ENCODE measurements at regions not wholly inside any gene's neighbourhood (a gene's known extent, or its start where the extent isn't known, plus 50 kb on each side); places are given as distances from the start of the nearest gene placed in this dataset.

DNA sequence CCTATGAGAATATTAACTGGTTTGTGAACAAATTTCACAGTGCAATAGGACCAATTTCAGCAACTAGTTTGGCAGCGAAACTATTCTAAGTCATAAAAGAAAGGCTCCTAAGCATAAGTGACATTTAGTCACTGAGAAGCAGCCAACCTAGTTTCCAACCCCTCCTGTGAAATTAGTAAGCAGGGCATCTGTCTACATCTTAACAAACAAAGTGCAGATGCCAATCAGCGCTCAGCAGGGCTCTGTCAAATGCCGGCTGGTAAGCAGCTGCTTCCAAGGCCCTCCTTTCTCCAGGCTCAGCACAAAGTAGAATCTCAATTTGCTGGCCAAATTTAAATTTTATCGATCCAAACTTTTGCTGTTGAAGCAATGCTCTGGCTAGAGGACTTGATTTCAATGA lies 124.7 kb downstream of the ICOS start:
- no peak overlapping the region for H3K4me3 Mint-ChIP-seq
- H3K27me3 Mint-ChIP-seq, result peaks cover 4% of the 10 kb centered on the region
- H3K36me3 Mint-ChIP-seq, result no peaks in the 10 kb centered on the region
- no peaks in the 10 kb centered on the region for H3K9me3 Mint-ChIP-seq
- ATAC-seq (ENCODE audit: low read depth), result no peak
- no peak for DNase-seq (ENCODE audit: low spot score in 2 of 2)
- H3K4me1 Mint-ChIP-seq, result no peaks in the 10 kb centered on the region
- H3K27ac Mint-ChIP-seq, result no peak overlapping the region

- DNase-seq (ENCODE audit: low spot score in 2 of 2) (no peak), ATAC-seq (ENCODE audit: low read depth) (no peak)
- no peaks in the 10 kb centered on the region for H3K36me3 Mint-ChIP-seq
- H3K4me3 Mint-ChIP-seq, result no peak overlapping the region
- H3K27me3 Mint-ChIP-seq, result peaks cover 4% of the 10 kb centered on the region
- no peak overlapping the region for H3K27ac Mint-ChIP-seq
- H3K9me3 Mint-ChIP-seq, result no peaks in the 10 kb centered on the region
- H3K4me1 Mint-ChIP-seq, result no peaks in the 10 kb centered on the region
Observed at GRCh38 chr2:204064119-204064518, 127.6 kb downstream of the ICOS start.

DNA sequence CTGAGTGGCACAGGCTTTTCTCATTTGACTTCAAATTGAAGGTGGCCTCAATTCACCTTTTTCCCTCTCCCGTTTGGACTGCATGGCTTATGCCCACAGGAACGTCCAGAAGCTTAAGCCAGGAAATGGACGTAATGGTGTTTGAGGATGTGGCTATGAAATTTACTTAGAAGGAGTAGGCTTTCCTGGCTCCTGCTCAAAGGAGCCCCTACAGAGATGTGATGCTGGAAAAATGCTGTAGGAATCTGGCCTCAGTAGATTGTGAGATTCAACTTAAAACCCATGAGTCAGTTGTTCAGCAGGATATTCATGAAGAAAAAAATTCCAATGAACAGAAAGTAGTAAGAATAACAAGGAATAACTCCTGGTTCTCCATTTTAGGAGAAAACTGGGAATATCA lies 129.0 kb downstream of the ICOS start:
- ATAC-seq (ENCODE audit: low read depth), result no peak
- no peaks in the 10 kb centered on the region for H3K36me3 Mint-ChIP-seq
- no peaks in the 10 kb centered on the region for H3K9me3 Mint-ChIP-seq
- no peaks in the 10 kb centered on the region for H3K4me1 Mint-ChIP-seq
- DNase-seq (ENCODE audit: low spot score in 2 of 2), result no peak
- H3K27ac Mint-ChIP-seq, result no peak overlapping the region
- H3K4me3 Mint-ChIP-seq, result no peak overlapping the region
- peaks cover 4% of the 10 kb centered on the region for H3K27me3 Mint-ChIP-seq

- DNase-seq (ENCODE audit: low spot score in 2 of 2) (no peak), ATAC-seq (ENCODE audit: low read depth) (no peak)
- H3K9me3 Mint-ChIP-seq, result no peaks in the 10 kb centered on the region
- H3K27me3 Mint-ChIP-seq, result peaks cover 2% of the 10 kb centered on the region
- no peak overlapping the region for H3K4me3 Mint-ChIP-seq
- no peaks in the 10 kb centered on the region for H3K4me1 Mint-ChIP-seq
- no peaks in the 10 kb centered on the region for H3K36me3 Mint-ChIP-seq
- no peak overlapping the region for H3K27ac Mint-ChIP-seq
Observed at GRCh38 chr2:204066051-204066450, 129.5 kb downstream of the ICOS start.

- Mint-ChIP-seq H3K4me1 (no peaks in the 10 kb centered on the region), H3K36me3 (no peaks in the 10 kb centered on the region), H3K9me3 (peaks cover 2% of the 10 kb centered on the region), H3K27me3 (peaks cover 6% of the 10 kb centered on the region), H3K27ac (no peak overlapping the region), H3K4me3 (no peak overlapping the region)
- no peak for DNase-seq (ENCODE audit: low spot score in 2 of 2)
- no peak for ATAC-seq (ENCODE audit: low read depth)
Observed at GRCh38 chr2:204069804-204070203, 133.2 kb downstream of the ICOS start.

- Mint-ChIP-seq H3K4me3 (no peak overlapping the region), H3K27ac (no peak overlapping the region), H3K9me3 (peaks cover 4% of the 10 kb centered on the region), H3K4me1 (no peaks in the 10 kb centered on the region), H3K36me3 (no peaks in the 10 kb centered on the region), H3K27me3 (peaks cover 6% of the 10 kb centered on the region)
- ATAC-seq (ENCODE audit: low read depth) (no peak), DNase-seq (ENCODE audit: low spot score in 2 of 2) (no peak)
Observed at GRCh38 chr2:204072443-204073324, 136.1 kb downstream of the ICOS start.

DNA sequence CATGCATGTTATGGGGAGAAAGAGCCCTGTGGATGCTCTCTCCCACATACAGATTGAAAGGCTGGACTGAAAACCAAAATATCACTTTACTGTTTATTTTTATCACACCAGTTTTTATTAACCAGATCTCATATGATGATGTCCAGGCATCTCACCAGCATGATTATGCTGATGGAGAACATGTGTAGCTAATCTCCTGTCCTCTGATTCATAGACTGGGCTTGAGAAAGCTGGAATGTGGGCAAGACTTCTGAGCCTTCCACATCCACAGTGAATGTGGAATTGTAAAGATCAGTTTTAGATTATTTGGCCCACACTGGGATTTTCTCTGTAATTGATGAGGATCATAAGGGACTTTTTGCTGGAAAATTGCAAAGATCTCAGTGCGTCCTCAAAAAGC lies 137.9 kb downstream of the ICOS start:
- Mint-ChIP-seq H3K27me3 (peaks cover 6% of the 10 kb centered on the region), H3K4me1 (no peaks in the 10 kb centered on the region), H3K4me3 (no peak overlapping the region), H3K9me3 (peaks cover 6% of the 10 kb centered on the region), H3K27ac (no peak overlapping the region), H3K36me3 (no peaks in the 10 kb centered on the region)
- no peak for ATAC-seq (ENCODE audit: low read depth)
- no peak for DNase-seq (ENCODE audit: low spot score in 2 of 2)

- H3K4me3 Mint-ChIP-seq, result no peak overlapping the region
- no peaks in the 10 kb centered on the region for H3K4me1 Mint-ChIP-seq
- ATAC-seq (ENCODE audit: low read depth) (no peak), DNase-seq (ENCODE audit: low spot score in 2 of 2) (no peak)
- no peak overlapping the region for H3K27ac Mint-ChIP-seq
- H3K36me3 Mint-ChIP-seq, result no peaks in the 10 kb centered on the region
- H3K9me3 Mint-ChIP-seq, result peaks cover 4% of the 10 kb centered on the region
- peaks cover 5% of the 10 kb centered on the region for H3K27me3 Mint-ChIP-seq
Observed at GRCh38 chr2:204078003-204078698, 141.6 kb downstream of the ICOS start.

DNA sequence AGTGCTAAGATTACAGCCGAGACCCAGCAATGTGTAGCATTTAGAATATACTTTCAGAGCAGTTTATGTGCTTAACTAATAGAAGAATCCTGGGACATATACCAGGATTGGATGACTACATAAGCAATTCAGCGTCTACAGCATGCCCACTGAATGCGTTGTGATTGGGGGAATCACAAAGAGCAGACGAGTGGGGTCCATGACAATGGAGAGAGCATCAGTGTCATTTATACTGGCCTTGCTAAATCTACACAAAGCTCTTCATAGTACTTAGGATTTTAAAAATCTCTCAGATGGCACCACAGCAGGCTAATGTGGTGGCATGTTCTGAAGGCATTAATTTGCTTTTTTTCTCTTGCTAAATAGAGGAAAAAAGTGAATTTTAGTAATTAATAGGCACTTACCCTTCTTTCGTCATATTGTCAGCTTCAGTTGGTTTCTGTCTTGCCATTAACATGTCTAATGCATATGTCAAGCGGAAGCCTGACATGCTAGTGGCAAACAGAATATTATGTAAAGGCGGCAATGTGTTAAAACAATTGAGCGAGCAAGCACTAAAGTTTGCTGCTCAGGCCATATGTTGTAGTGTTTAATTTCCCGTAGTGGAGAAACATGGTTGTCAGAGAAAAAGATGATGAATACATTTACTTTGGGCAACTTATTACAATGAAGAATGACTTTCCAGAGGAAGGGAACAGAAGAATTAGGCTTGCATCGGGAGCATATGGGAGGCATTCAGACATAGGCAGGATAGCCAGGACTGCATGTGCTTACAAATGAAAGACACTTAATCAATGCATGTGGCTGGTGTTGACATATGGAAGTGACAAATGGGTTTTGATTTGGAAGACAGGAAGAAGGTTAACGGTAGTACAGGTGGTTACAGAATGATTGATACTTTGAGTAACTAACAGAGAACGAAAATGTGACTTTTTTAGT lies 145.2 kb downstream of the ICOS start:
- Mint-ChIP-seq H3K9me3 (peaks cover 4% of the 10 kb centered on the region), H3K27ac (no peak overlapping the region), H3K36me3 (no peaks in the 10 kb centered on the region), H3K4me1 (no peaks in the 10 kb centered on the region), H3K4me3 (no peak overlapping the region), H3K27me3 (peaks cover 5% of the 10 kb centered on the region)
- DNase-seq (ENCODE audit: low spot score in 2 of 2), result no peak
- no peak for ATAC-seq (ENCODE audit: low read depth)

- H3K27ac Mint-ChIP-seq, result no peak overlapping the region
- no peaks in the 10 kb centered on the region for H3K9me3 Mint-ChIP-seq
- no peaks in the 10 kb centered on the region for H3K4me1 Mint-ChIP-seq
- no peaks in the 10 kb centered on the region for H3K36me3 Mint-ChIP-seq
- DNase-seq (ENCODE audit: low spot score in 2 of 2) (no peak), ATAC-seq (ENCODE audit: low read depth) (no peak)
- H3K27me3 Mint-ChIP-seq, result peaks cover 5% of the 10 kb centered on the region
- no peak overlapping the region for H3K4me3 Mint-ChIP-seq
Observed at GRCh38 chr2:204086167-204086566, 149.6 kb downstream of the ICOS start.

- no peak overlapping the region for H3K27ac Mint-ChIP-seq
- ATAC-seq (ENCODE audit: low read depth) (no peak), DNase-seq (ENCODE audit: low spot score in 2 of 2) (no peak)
- H3K9me3 Mint-ChIP-seq, result peaks cover 3% of the 10 kb centered on the region
- no peaks in the 10 kb centered on the region for H3K4me1 Mint-ChIP-seq
- peaks cover 2% of the 10 kb centered on the region for H3K27me3 Mint-ChIP-seq
- H3K36me3 Mint-ChIP-seq, result no peaks in the 10 kb centered on the region
- no peak overlapping the region for H3K4me3 Mint-ChIP-seq
Observed at GRCh38 chr2:204089105-204089504, 152.5 kb downstream of the ICOS start.

DNA sequence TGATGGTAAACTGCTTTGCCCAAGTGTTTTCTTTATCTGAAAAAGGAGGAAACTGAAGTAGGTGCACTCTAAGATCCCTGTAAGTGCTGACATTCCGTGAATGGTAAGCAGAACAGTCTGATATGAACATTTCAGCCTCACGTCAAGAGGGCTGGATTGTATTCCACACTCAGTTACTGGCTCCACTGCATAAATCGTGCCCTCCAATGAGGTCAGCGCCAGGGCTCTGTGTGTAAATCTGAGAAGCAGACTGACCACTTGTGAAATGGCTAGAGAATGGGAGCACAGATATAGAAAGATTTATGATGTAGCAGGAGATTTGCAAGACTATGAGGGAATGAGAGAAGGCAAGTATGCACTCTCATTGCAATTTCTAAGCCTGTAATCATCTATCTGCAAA lies 153.0 kb downstream of the ICOS start:
- Mint-ChIP-seq H3K36me3 (no peaks in the 10 kb centered on the region), H3K4me1 (no peaks in the 10 kb centered on the region), H3K4me3 (no peak overlapping the region), H3K9me3 (peaks cover 3% of the 10 kb centered on the region), H3K27ac (no peak overlapping the region), H3K27me3 (peaks cover 2% of the 10 kb centered on the region)
- no peak for DNase-seq (ENCODE audit: low spot score in 2 of 2)
- ATAC-seq (ENCODE audit: low read depth), result no peak

DNA sequence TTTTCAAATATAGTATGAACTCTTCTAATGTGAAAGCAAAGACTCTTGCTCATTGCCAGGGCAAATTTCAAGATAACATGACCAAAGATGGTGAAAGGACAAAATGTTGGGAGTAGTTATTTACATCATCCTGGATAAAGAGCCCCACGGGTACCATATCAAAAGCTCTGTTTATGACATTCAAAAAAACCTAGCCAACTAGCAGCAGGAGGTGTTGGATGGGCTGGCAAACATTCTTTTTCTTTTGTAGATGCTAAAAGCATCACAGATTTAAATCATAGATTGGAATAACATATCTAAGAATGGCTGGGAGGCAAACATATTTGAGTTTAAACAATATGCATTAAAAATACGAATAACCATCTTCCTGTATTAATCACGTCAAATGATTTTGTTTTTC lies 153.5 kb downstream of the ICOS start:
- ATAC-seq (ENCODE audit: low read depth) (no peak), DNase-seq (ENCODE audit: low spot score in 2 of 2) (no peak)
- H3K27me3 Mint-ChIP-seq, result no peaks in the 10 kb centered on the region
- no peak overlapping the region for H3K27ac Mint-ChIP-seq
- no peak overlapping the region for H3K4me3 Mint-ChIP-seq
- no peaks in the 10 kb centered on the region for H3K36me3 Mint-ChIP-seq
- no peaks in the 10 kb centered on the region for H3K4me1 Mint-ChIP-seq
- H3K9me3 Mint-ChIP-seq, result peaks cover 4% of the 10 kb centered on the region

DNA sequence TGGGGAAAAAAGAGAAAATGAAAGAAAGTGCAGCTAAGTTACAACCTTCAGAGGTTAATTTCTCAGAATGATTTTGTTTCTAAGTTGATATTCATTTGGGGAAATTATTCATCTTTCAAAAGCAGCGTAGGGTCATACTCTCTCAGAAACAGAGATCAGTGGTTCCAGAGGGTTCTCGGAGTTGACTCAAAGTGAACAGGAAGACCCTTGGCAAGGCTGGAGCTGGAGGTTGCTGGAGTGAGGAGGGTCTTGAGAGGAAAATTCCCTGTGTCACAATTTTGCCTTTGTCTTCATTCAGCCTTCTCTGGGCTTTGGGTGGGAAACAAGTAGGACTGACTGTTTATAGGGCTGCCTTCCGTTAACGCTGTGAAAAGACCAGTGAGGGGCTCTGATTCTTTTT lies 168.2 kb downstream of the ICOS start:
- ATAC-seq (ENCODE audit: low read depth), result no peak
- H3K9me3 Mint-ChIP-seq, result peaks cover 3% of the 10 kb centered on the region
- H3K36me3 Mint-ChIP-seq, result no peaks in the 10 kb centered on the region
- DNase-seq (ENCODE audit: low spot score in 2 of 2), result no peak
- H3K27ac Mint-ChIP-seq, result no peak overlapping the region
- H3K4me3 Mint-ChIP-seq, result no peak overlapping the region
- peaks cover 3% of the 10 kb centered on the region for H3K4me1 Mint-ChIP-seq
- peaks cover 11% of the 10 kb centered on the region for H3K27me3 Mint-ChIP-seq
